ENCODE measurements at regions not wholly inside any gene's neighbourhood (a gene's known extent, or its start where the extent isn't known, plus 50 kb on each side); places are given as distances from the start of the nearest gene placed in this dataset.

DNA sequence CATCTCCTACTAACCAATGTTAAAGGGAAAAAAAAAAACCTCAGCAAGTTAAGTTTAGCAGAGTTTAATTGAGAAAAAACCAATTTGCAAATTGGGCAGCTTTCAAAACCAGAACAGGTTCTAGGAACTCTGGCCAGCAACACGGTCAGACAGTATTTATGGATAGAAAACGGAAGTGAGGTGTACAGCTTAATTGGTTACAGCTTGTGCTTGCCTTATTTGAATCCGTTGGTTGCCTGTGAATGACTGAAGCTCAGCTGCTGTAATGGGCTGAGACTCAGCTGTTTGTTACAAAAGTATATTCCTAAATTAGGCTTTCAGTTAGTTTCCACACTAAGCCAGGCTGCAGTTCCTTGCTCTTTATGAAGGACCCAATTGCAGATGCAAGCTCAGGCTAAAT, 217.0 kb downstream of the SREK1 start (continued):
- TF ChIP-seq, protein P1, sequence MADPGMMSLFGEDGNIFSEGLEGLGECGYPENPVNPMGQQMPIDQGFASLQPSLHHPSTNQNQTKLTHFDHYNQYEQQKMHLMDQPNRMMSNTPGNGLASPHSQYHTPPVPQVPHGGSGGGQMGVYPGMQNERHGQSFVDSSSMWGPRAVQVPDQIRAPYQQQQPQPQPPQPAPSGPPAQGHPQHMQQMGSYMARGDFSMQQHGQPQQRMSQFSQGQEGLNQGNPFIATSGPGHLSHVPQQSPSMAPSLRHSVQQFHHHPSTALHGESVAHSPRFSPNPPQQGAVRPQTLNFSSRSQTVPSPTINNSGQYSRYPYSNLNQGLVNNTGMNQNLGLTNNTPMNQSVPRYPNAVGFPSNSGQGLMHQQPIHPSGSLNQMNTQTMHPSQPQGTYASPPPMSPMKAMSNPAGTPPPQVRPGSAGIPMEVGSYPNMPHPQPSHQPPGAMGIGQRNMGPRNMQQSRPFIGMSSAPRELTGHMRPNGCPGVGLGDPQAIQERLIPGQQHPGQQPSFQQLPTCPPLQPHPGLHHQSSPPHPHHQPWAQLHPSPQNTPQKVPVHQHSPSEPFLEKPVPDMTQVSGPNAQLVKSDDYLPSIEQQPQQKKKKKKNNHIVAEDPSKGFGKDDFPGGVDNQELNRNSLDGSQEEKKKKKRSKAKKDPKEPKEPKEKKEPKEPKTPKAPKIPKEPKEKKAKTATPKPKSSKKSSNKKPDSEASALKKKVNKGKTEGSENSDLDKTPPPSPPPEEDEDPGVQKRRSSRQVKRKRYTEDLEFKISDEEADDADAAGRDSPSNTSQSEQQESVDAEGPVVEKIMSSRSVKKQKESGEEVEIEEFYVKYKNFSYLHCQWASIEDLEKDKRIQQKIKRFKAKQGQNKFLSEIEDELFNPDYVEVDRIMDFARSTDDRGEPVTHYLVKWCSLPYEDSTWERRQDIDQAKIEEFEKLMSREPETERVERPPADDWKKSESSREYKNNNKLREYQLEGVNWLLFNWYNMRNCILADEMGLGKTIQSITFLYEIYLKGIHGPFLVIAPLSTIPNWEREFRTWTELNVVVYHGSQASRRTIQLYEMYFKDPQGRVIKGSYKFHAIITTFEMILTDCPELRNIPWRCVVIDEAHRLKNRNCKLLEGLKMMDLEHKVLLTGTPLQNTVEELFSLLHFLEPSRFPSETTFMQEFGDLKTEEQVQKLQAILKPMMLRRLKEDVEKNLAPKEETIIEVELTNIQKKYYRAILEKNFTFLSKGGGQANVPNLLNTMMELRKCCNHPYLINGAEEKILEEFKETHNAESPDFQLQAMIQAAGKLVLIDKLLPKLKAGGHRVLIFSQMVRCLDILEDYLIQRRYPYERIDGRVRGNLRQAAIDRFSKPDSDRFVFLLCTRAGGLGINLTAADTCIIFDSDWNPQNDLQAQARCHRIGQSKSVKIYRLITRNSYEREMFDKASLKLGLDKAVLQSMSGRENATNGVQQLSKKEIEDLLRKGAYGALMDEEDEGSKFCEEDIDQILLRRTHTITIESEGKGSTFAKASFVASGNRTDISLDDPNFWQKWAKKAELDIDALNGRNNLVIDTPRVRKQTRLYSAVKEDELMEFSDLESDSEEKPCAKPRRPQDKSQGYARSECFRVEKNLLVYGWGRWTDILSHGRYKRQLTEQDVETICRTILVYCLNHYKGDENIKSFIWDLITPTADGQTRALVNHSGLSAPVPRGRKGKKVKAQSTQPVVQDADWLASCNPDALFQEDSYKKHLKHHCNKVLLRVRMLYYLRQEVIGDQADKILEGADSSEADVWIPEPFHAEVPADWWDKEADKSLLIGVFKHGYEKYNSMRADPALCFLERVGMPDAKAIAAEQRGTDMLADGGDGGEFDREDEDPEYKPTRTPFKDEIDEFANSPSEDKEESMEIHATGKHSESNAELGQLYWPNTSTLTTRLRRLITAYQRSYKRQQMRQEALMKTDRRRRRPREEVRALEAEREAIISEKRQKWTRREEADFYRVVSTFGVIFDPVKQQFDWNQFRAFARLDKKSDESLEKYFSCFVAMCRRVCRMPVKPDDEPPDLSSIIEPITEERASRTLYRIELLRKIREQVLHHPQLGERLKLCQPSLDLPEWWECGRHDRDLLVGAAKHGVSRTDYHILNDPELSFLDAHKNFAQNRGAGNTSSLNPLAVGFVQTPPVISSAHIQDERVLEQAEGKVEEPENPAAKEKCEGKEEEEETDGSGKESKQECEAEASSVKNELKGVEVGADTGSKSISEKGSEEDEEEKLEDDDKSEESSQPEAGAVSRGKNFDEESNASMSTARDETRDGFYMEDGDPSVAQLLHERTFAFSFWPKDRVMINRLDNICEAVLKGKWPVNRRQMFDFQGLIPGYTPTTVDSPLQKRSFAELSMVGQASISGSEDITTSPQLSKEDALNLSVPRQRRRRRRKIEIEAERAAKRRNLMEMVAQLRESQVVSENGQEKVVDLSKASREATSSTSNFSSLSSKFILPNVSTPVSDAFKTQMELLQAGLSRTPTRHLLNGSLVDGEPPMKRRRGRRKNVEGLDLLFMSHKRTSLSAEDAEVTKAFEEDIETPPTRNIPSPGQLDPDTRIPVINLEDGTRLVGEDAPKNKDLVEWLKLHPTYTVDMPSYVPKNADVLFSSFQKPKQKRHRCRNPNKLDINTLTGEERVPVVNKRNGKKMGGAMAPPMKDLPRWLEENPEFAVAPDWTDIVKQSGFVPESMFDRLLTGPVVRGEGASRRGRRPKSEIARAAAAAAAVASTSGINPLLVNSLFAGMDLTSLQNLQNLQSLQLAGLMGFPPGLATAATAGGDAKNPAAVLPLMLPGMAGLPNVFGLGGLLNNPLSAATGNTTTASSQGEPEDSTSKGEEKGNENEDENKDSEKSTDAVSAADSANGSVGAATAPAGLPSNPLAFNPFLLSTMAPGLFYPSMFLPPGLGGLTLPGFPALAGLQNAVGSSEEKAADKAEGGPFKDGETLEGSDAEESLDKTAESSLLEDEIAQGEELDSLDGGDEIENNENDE (IDR thresholded peaks at IDR 0.05; ENCODE audit: insufficient replicate concordance, low read length) = no peak
- TF ChIP-seq BACH1 (IDR thresholded peaks at IDR 0.05; ENCODE audit: low read length) (no peak), MAFK (IDR thresholded peaks at IDR 0.05; ENCODE audit: low read depth, low read length) (no peak), POU5F1 (IDR thresholded peaks at IDR 0.05; ENCODE audit: low read depth, low read length) (no peak)
